ENCODE measurements at regions not wholly inside any gene's neighbourhood (a gene's known extent, or its start where the extent isn't known, plus 50 kb on each side); places are given as distances from the start of the nearest gene placed in this dataset.

DNA sequence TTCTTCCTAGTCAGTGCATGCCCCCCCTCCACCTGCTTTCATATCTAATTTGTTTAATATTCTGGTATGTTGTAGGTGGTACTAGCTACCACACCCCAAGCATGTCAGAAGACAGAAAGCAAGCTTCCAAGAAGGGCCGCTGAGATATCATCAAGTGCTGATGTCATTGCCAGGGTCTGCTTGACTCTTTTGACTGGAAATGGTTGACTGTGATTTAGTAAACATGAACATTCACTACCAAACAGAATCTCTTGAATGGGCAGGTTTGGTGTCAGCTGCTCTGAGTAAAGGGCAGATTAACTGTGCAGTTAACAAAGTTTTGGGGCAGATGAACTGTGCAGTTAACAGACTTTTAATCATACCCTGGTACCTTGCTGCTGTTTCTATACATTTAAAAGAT, 244.2 kb upstream of the SATB1 start:
- DNase-seq = no peak

GRCh38 chr3:18667552-18667951, 242.4 kb upstream of the SATB1 start:
- no peak for DNase-seq

DNA sequence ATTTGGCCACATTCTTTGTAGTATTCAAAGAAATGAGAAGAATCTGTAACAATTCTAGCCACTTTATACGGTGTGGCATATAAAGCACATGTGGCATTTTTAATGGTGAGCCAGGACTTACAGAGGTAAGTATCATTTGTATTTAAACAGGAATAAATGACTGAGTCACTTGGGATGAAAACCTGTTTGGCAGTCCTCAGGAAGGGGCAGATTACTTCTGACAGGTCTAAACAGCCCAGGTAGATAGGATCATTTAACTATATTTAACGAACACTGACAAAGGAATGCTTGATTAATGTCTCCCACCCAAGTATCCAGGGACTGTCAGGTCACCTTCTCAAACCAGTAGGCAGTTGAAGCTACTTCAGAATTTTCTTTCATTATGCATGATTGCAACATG, 241.5 kb upstream of the SATB1 start:
- no peak for DNase-seq

DNA sequence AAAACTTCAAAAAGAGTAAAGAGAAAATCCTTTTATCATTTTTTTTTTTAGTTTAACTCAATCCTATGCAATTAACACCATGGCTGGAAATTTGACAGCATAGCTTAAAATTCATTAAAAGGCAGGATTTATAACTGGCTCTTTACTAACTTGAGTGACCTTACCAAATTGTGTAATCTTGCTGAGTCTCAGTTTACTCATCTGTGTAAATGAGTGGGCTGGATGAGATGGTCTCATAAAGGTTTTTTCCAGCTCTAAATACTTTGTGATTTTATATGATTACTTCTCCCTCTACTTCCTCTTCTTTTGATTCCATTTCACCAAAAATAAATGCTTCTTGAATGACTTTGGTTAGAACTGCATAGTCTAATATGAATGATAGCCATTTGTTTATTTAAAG, 234.9 kb upstream of the SATB1 start:
- DNase-seq = no peak

DNA sequence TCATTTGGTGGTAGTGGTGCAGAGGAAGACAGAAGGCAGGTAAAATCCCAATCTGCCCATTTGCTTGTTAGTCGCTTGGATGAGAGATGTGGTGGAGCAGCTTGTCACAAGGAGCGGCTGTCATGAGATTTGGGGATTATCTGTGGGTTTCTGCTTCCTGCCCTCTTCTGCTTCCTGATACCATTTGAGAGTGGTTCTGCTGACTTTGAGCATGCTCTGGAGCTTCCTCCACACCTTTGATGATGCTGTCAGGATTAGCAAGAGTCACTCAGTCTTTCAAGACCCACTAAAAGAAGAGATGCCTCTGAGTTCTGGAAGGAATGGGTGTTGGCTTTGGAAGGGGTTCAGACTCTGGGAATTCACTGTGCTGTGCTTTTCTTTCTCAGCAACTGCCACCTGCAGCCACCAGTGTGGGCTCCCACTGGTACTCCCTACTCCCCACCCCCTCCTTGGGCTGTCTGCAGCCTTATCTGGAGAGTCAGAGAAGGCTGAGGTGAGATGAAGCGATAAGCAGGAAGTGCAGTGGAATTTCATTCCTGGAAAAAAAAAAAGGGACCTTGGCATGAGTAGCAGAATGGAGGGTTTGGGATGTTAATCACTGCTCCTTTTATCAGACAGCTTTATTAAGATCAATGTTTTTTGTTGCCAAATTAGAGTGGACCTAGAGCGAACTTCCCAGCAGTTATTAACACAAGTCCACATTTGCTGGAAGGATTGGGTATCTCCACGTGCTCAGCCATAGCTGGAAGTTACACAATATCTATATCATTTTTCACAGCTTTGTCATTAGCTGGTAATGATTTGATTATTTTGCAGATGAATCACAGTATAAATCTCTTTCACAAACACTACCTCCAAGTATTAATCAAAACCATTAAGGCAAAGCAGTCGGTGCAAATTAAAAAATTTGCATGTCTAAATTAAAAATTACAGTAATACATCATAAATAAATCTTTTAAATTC, 233.0 kb upstream of the SATB1 start:
- no peak for DNase-seq

- no peak for DNase-seq
These were observed 231.7 kb upstream of the SATB1 start for GRCh38 chr3:18656866-18657265.

DNA sequence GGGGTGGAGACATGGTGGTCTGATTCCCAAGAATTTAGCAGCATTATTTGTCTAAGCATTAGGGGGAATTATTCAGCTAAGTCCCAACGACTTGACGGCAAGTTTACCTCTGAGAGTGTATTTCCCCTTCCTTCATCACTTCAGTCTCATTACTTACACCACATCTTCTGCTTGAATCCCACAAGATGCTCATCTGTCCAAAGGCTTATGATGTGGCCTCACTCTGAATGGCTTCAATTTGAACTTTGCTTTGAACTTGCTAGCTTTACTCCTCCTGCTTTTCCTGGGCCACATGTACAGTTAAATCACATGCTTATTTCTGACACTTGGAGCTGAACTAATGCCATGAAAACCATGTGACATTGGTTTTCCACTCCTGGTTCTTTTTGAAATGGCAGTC, 231.3 kb upstream of the SATB1 start:
- no peak for DNase-seq

DNA sequence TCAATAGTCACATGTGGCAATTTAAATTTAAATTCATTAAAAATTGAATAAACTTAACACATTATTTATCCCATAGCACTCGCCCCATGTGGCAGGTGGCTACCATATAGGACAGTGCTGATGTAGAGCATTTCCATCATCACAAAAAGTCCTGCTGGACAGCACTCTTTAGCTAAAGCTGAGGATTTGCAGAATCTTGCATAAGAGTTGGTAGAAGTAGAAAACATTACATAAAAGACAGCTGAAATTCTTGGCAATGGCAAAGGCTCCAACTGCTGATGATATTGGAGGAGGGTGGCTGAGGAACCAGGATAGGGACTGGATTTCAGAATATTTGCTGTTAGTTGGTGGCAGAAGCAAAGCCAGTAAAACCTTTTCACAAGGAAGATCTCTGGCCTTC, 230.7 kb upstream of the SATB1 start:
- DNase-seq = no peak

DNA sequence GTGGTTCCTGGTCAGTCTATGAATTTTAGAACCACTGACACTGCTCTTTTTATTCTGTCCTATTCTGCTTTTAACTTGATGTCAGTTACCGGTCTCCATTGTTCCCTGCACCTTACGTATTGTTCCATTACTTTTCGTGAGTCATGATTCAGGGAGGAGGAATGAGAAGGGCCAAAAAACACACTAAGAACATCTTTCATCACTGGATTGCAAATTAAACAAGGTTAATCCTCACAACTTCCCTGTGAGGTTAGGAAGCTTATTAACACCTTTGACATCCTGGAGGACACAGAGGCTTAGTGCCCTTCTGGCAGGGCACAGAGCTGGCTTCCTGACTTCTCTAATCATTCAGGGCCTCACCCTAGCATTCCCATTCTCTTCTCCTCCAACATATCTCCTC, 227.6 kb upstream of the SATB1 start:
- no peak for DNase-seq

DNA sequence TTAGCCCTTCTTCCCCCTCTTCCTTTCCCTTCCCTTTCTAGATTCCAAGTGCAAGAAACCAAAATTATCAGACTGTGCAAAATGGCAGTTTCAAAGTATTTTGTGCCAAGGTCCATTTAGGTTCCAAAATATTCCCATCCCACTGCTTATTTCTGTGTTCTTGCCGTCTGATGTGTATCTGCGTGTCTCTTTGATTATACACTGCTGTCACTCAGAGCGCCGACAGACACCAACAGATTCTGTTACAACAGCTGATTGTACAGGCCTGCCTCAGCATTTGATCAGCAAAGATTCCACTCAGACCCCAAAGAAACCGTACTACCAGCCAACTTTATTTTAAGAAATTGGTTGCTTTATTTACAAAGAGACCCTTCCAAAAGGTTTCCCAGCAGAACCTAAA, 225.6 kb upstream of the SATB1 start:
- no peak for DNase-seq

GRCh38 chr3:18649666-18650363, 224.7 kb upstream of the SATB1 start:
- DNase-seq = no peak

GRCh38 chr3:18648868-18649462, 223.8 kb upstream of the SATB1 start:
- DNase-seq = no peak

DNA sequence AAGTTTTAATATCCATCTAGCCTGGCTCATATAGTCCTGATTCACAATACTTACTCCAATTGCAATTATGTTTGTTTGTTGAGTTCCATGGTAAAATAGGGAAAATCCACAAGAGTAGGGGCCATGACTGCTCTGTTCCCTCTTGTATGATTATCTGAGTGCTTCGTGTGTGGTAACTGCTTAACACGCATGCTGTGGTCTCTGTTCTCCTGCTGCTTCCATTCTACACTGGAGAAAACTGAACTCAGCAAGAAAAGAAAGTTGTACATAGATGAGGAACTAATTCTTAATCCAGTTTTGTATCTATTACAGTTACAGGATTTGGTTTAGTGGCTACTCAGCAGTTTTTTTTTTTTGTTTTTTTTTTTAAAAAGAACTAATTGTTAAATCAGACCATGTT, 223.0 kb upstream of the SATB1 start:
- no peak for DNase-seq

DNA sequence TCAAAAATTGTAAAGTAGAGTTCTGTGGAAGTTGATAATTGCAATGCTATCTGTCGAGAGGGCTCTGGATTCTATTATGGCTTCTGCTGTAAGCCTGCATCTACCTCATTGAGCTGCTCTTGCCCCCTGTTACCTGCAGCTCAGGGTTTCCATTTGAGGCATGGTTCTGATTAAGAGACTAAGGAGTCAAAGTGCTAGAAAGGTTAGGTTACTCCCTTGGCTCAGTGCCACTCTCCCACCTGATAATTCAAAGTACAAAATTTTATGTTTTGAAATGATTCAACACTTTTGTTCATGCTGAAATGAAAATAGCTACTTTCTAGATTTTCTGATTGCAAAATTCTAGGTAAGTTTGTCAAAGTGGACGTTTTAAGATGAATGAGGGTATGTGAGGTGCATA, 220.5 kb upstream of the SATB1 start:
- DNase-seq = no peak

- no peak for DNase-seq
These were observed 218.1 kb upstream of the SATB1 start for GRCh38 chr3:18643281-18643680.

- no peak for DNase-seq
These were observed 216.8 kb upstream of the SATB1 start for GRCh38 chr3:18641916-18642315.

DNA sequence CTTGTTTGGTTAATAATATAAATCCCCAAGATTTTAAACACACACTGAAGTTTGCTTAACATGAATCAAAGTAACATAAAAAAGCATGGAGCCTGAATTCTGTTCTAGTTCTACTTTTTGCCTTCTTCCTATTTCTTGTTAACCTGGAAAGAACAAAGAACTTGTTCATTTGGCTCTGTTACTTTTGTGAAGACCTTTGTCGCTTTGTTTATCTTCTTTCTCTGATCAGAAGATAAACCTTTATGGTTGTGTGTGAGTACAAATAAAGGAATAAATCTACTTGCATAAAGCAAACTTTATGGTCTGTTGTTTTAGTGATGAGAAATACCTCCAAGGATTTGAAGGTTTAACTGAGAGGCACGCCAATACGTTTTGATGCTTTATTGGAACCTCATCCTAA, 210.1 kb upstream of the SATB1 start:
- no peak for DNase-seq

GRCh38 chr3:18634461-18634860, 209.3 kb upstream of the SATB1 start:
- DNase-seq = no peak

DNA sequence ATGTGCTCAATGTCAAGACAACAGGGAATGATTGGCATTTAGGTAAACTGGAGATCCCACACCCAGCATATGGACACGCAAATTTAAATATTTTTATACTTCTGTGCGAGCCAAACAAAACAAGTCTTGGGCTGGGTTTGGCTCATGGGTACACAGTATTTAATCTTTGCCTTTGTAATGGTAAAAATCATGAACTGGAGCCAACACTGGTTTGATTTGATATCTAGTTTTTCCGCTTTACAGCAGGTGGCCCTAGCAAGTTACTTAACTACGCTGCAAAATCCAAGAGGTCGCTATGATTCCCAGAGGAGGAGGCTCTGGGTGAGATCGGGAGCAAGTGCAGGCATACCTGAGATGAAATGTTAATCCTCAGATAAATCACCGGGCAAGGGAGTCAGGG, 207.9 kb upstream of the SATB1 start:
- no peak for DNase-seq

- no peak for DNase-seq
These were observed 205.2 kb upstream of the SATB1 start for GRCh38 chr3:18630295-18630694.

DNA sequence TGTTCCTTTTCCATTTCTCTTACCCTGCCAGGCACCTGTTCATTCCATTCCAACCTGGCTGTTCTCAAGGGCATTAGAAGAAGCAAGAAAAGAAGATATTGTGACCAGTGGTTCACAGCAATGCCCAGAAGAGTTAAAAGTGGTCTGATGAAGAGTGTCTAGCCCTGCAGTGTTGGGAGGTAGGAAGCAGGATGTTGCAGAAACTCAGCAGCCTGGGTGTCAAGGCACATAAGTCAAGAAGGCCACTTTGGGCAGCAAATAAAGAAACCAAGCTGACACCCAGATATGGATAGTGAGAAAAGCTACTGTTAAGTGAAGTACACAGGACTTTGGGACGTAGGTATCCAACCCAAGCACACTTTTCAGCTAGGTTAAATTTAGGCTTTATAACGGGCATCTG, 199.9 kb upstream of the SATB1 start:
- no peak for DNase-seq

GRCh38 chr3:18623220-18623619, 198.1 kb upstream of the SATB1 start:
- DNase-seq = no peak

DNA sequence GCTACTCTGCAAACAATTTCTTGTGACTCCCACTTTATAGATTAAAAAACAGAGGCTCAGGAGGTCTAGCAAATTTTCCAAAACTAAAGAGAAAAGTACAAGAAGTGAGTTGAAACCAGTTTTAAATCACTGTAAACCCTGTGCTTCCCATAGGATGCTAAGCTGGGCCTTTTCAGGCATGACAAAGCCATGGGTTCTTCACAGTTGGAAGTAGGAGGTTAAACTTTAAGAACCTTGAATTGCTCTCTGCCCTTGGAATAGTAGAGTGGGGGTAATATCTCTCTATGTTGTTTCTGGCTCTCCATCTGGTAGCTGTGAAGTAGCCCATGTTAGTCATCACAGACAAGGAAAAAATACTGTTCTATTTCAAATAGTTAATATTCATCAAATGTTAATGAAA, 193.6 kb upstream of the SATB1 start:
- DNase-seq = no peak

- no peak for DNase-seq
These were observed 186.9 kb upstream of the SATB1 start for GRCh38 chr3:18611991-18612390.
